ENCODE measurements at regions not wholly inside any gene's neighbourhood (a gene's known extent, or its start where the extent isn't known, plus 50 kb on each side); places are given as distances from the start of the nearest gene placed in this dataset.
"Not testable (repeated sequence)": the region's sequence is repeated elsewhere in the genome, so short reads cannot be mapped to it uniquely, and the experiment has no call there.

DNA sequence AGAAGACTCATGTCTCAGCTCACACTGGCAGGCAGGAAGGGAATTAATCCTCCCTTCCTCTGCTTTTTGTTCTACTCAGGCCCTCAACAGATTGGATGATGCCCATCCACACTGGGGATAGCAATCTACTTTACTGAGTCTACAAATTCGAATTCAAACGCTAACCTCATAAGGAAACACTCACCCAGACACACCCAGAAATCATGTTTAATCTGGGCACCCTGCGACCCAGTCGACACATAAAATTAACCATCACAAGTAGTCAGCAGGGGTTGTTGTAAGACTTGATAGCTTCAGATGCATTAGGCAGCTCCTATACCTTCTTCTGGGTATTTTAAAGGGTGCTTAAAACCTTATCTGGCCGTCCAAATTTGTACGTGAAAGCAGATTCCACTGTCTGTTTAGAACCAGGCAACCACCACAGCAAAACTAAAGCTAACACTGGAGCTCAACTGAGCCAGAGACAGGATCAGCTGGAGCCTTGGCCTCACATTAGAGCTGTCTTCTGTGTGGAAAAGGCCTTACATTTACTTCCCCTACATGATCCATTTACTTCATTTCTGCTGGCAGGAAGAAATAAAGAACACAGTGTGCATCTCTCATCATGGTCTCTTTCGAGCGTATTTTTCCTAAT lies 407.3 kb upstream of the PPP2R3A start:
- no peak for DNase-seq (ENCODE audit: low spot score)

DNA sequence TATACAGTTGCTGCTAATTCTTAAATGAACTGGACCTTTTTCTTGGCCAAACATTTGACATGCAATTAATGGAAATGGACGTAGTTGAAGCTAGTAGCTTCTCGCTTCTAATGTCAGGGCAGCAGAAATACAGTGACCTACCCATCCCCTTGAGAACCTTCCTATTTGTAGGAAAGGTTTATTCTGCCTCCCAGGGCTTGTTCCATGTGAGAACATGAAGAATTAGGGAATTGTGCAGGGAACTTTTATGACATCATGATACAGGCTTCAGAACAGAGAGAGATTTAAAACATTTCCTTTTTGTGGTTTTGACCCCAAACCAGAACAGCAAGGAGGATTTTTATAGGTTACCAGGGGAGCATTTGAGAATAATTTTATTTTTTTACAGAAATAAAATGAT lies 406.6 kb upstream of the PPP2R3A start:
- no peak for DNase-seq (ENCODE audit: low spot score)

DNA sequence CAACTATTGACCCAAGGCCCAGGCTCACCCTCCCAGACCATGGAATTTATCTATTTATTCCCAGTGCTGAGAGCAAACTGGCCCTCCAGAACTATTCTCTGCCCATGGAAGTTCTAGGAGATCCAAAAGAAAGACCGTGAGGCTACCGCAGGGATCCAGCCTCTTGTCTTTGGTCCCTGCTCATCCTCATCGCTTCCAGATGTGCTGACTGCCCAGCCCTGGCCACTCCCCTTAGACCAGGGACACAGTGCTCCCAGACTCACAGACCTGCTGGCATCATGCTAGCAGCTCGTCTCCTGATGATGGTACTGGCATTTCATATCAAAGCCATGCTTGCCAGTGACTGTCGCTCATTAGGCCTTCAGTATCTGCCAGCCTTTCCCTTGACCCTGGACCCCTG lies 405.7 kb upstream of the PPP2R3A start:
- DNase-seq (ENCODE audit: low spot score): no peak

DNA sequence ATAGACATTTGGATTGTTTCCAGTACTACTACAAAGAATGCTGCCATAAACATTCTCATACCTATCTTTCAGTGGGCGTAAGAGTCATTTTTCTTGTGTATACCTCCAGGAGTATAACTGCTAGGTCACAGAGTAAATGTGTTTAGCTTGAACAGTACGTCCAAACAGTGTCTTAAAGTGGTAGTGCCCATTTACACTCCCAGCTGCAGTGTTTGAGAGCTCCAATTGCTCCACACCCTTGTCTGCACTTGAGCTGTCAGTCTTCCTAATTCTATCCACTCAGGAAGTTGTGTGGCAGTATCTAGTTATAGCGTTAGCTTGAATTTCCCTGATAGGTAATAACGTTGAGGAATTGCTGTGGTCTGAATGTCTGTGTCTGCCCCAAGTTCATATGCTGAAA lies 404.7 kb upstream of the PPP2R3A start:
- no peak for DNase-seq (ENCODE audit: low spot score)

DNA sequence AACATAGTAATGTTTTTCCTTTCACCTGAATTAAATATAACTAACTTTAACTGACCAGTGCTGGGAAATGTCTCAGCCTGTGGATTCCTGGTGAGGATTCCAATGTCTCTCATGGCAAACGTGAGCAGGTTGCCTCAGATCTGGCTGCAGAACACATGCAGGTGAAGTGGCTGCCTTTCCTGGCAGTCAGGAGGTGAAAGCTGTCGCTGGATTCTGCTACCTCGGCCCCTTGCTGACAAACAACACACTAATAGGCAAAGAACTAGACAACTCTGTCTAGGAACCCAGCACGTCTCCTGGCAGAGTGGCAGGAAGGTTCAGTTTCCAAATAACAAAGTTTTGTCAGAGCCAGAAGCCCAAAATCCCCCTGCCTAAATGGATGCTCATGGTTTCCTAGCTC lies 400.8 kb upstream of the PPP2R3A start:
- no peak for DNase-seq (ENCODE audit: low spot score)

DNA sequence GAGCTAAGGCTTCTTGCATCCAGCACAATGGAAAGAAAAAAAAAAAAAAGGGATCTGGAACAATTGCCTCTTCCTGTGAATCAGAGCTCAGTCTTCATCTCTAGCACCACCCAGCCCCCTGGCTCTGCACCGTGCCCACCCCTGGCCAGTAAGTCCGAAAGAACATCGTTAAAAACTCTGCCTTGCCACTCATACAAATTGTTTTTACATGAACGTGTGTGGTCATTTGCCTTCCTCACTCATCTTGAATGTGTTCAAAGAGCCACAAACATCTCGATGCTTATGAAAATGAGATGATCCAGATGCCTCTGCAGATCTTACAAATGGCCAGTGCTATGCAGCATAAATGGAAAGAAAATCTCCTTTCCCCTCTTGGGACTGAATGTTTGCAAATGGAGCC lies 400.0 kb upstream of the PPP2R3A start:
- no peak for DNase-seq (ENCODE audit: low spot score)

DNA sequence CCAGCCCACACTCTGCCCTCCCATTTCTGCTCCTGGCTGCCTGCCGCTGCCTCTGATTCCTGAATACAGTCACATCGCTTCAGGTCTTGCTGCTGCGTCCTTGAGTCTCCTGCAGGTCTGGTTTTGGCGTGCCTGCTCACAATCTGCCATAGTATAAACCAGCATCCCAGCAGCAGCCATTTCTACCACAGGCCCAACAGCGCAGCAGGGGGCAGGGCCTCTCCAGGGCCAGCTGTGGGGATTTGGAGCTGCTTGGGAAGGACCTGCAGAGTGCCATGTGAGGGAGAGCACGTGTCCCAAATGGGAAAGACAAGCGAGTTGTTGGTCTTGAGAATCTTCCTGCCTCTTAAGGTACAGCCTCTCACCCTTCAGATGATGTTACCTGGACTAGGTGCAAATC lies 398.3 kb upstream of the PPP2R3A start:
- no peak for DNase-seq (ENCODE audit: low spot score)

DNA sequence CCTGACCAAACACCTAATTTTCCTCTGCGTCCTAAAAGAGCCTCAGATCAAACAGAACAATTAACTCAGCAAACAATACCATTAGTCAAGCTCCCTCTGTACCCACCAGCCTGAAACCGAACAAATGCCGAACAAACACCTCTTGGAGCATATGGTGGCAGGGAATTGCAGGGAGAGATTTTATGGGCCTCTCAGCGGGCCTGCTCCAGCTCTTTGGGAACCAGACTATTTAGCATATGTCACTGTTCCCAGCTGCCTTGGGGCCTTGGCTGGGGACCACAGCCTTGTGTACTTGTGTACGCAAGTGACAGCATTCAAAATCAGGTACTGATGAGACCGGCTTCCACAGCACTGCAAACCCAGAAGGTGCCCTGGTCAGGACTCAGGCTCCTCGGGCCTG lies 388.8 kb upstream of the PPP2R3A start:
- DNase-seq (ENCODE audit: low spot score): no peak

DNA sequence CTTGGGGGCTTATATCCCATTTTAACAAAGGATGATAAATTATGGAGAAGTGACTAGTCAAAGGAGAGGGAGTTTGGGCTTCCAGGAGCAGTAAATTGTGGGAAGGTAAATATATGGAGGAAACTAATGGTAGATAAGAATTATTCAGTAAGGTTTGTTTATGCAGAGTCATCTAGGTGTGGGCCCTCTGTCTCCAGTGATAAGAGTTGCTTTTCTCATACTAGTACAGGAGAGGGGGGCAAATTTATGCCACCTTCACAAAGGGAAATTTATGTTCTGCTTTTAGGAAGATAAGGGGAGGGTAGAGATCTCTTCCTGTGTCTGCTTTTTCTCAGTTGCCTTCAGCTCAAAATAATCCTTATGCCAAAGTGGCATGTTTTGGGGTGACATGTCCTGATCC lies 383.7 kb upstream of the PPP2R3A start:
- DNase-seq (ENCODE audit: low spot score): no peak

DNA sequence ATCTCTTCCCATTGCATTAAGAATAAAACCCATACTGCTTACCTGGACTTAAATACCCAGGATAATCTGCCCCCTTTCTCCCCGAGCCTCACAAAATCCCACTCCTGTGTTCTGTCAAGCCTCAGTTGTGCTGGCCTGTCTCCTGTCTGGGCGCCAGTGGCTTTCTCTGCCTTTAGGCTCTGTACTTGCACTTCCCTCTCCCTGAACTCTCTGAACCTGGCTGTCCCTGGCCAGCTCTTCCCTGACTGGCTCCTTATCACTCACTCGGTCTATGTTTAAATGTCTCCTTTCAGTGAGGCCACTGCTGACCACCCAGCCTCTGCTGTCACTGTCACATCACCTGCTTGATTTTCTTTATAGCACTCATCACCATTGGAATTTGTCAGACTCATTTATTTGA lies 382.7 kb upstream of the PPP2R3A start:
- no peak for DNase-seq (ENCODE audit: low spot score)

DNA sequence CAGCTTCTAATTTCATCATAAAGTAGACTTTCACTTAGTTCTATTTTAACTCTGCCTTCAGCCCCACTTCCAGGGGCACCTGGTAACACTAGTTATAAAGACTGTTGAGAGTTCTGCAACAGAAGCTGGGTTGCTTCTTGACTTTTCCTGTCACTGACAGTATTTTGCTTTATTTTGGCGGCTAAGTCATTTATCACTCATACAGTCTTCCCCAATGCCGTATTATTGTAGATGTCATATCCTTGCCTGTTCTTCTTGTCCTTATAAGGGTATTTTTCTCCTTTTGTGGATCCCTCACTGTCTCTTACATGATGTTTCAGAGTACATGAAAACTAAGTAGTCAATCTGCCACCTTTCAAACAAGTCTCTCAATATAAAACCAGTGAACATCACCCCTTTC lies 369.0 kb upstream of the PPP2R3A start:
- DNase-seq (ENCODE audit: low spot score): no peak

DNA sequence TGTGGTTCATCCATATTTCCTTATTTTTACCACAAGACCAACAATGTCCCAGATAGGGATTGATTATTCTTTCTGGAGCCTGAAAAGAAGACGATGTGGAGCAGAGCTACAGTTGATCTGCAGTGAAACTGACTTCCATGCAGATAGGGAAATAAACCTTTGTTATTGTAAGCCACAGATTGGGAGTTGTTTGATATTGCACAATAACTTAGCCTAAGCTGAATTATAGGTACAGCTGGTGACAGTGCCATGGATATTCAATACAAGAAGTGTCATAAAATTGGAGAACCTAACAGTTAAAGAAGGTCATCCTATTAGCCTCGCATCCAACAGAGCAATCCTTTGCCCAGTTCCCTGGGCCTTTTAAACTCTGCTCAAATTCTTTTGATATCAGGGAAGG lies 367.7 kb upstream of the PPP2R3A start:
- DNase-seq (ENCODE audit: low spot score): no peak

DNA sequence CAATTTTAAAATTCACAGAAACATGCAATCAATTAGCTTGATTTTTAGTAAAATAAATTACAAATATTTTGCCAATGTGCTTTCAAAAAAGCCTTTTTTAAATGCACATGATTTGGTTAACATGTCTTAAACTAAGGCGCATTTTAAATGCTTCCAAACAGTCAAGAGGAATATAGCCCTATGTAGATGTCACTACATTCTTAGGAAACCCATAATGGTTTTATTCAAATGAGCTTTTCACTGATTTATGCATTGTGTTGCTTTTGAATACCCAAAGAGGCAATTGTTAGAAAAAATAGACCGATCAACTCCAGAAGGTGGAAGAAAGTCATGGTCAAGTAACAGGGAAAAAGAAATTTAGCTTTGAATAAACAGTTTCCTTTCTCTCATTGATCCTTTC lies 366.9 kb upstream of the PPP2R3A start:
- no peak for DNase-seq (ENCODE audit: low spot score)

DNA sequence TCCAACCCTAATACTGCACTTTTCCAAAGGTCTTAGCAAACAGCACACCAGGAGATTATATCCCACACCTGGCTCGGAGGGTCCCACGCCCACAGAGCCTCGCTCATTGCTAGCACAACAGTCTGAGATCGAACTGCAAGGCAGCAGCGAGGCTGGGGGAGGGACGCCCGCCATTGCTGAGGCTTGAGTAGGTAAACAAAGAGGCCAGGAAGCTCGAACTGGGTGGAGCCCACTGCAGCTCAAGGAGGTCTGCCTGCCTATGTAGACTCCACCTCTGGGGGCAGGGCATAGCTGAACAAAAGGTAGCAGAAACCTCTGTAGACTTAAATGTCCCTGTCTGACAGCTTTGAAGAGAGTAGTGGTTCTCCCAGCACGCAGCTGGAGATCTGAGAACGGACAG lies 361.0 kb upstream of the PPP2R3A start:
- not testable (repeated sequence) for DNase-seq (ENCODE audit: low spot score)

DNA sequence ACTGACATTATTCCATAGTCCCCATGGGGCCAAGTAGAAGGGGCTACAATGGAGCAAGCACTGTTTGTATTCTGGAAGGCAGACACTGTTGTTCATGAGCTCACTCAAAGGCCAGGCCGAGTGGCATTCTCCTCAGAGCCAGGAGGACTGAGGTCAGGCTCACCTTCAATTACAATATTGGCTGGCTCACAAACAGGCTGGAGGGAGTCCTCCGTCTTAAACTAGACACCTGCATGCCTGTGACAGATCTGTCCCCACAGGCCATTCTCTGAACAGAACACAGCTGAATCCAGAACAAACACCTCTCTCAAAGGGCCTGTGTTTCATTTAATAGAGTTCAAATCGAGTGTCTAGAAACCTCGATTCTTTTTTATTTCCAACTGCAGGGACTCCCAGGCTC lies 347.4 kb upstream of the PPP2R3A start:
- DNase-seq (ENCODE audit: low spot score): no peak

DNA sequence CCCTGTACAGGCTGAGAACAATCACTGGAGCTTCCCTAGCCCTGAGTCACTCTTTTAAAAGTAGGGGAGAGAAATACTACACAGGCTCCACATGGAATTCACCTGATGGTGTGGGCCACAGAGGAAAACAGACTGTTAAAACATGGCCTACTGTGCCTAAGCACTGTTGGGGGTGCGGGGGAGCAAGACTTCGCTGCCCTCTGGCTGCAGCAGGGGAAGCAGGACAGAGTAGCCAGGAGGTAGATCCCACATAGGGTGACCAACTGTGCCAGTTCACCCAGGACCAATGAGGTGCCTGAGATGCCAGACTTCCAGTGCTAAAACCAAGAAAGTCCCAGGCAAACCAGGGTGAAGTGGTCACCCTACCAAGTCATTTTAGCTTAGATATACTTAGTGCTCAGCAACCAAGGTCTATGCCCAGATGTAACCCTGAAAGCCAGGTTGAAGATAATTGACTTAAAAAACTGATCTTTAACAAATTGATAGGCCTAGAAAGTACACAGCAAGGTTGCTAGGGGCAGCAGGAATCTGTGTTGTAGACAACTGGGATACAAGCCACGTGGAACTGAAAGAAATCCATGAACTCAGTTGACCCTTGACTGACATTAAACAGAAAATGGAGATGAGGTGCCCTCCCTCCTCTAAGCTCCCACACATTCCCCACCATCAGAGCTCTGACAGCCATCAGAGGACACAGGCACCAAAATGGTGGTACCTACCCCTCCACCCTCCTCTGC lies 344.2 kb upstream of the PPP2R3A start:
- no peak for DNase-seq (ENCODE audit: low spot score)

DNA sequence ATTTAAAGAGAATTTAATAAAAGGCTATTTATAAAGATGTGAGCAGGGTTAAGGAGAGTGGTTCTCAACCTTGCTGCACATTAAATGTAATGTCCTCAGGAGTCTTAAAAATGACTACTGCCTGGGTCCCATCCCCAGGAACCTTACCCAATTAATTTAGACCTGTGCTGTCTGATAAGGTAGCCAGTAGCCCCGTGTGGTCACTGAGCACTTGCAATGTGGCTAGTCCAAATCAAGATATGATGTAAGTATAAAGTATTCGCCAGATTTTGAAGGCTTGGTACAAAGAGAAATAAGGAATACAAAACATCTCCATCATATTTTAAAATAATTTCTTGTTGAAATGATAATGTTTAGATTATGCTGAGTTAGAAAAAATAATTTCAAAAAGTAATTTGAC lies 343.3 kb upstream of the PPP2R3A start:
- DNase-seq (ENCODE audit: low spot score): no peak

DNA sequence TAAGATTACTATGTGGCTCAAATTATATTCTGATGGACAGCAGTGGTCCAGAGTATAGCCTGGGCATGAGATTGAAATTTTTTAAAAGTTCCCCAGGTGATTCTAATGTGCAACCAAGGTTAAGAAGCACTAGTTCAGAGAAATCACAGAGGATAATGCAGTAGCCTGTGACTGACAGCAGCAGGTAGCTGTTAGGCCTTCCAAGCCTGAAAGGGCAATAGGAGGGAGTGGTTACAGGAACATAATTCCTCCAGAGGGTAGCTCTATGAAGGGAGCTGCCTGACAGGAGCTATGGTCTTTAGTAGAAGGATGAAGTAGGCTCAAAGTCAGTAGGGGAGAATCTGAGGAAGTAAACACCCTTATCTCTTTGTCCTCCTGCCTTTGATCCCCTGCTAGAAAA lies 342.9 kb upstream of the PPP2R3A start:
- DNase-seq (ENCODE audit: low spot score): no peak

DNA sequence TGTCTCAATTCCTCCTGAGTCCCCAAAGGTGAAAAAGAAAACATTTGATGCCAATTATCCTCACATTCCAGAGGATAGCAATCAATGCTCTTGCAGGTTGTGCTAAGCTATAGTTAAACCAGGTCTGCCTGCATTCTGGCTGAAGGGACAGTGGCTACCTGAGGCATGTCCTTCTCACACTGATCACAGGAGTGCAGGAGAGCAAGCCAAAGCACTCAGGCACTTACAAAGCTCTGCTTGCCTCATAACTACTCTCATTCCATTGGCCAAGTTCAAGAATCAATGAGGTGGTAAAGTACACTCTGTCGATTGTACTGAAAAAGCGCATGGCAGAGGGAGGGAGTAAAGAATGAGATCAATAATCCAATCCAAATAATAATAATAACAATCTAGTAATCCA lies 342.0 kb upstream of the PPP2R3A start:
- no peak for DNase-seq (ENCODE audit: low spot score)

DNA sequence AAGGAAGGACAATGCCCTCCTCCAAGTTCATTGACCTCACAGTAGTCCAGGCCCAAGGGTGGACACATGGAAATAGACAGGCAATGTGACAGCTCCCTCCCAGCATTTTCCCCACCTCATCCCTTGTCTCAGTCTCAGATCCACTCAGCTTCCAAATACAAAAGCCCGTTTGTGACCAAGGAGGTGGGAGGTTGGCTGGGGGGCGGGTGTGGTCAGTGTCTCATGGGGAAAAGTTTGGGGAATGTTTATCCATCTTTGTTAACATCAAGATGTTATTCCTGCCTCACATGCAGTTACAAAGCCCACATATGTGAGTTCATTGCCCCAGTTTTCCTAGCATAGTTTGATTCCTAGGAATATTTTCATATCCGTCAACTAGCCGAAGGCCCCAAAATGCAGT lies 338.5 kb upstream of the PPP2R3A start:
- DNase-seq (ENCODE audit: low spot score): no peak

DNA sequence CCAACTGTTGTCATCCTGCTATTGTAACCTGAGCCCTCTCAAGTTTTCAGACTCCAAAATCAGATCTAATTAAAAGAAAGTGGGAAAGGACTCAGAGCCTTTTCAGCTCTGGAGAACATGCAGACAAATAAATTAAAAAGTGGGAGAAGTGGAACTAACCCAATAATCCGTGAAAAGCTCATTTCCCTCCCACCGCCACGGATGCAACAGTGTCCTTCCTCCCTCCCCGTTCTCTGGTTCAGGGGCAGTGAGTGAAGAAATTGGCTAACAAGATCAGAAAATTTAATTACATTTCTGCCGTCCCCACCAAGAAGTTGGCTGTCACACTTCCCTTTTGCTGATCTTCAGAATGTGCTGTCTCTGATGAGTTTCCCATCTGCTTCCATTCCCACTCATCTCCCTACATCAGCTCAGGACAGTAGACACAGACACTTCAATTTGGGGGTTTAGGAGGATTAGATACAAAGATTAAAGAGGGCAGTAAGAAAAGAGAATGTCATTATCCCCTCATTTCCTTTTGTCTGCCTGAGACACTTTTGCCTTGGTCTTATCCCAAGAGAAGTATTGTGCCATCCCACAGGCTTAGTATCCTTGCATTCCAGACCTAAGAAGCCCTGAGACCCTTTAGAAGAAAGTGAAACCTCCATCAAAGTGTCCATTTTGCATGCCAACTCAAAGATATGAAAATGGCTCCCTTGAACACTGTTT lies 335.7 kb upstream of the PPP2R3A start:
- no peak for DNase-seq (ENCODE audit: low spot score)

DNA sequence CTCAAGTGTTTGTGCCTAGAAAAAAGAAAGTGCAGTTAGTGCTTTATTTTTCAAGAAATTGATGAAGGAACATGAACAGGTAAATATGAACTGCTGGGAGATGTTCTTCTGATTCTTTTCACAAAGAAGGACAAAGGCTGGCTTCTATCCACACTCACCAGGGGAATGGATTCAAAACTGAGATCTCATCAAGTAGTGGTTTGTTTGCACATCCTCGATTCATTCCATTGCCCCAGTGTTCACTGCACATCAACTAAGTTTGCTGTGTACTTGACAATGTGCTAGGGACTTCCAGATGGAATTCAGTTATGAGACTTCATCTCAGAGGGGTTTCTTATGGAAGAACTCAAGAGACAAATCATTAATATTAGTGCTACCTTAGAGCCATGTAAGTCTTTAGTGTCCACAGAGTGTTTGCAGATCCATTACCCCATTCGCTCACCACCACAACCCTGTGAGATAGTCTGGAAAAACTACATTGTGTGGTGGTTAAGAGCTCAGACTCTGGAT lies 332.9 kb upstream of the PPP2R3A start:
- DNase-seq (ENCODE audit: low spot score): no peak

DNA sequence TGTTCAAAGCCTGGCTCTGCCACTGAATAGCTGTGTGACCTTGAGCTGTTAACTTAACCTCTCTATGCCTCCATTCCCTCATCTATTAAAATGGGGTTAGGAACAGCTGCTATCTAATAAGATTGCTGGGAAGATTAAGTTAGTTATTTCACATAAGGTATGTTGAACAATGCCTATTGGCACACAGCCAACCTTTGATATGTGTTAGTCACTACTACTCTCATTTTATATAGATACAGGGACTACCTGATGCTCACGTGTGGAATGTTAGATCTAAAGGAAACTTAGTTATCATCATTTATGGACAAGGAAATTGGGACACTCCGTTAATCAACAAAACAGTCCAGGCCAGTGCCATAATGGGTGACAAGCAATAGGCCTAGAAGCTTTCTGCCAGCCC lies 332.4 kb upstream of the PPP2R3A start:
- no peak for DNase-seq (ENCODE audit: low spot score)
